Stimulated activated CD4-positive, alpha-beta T cell treated with anti-CD3 and anti-CD28 coated beads, Interleukin-4, amount 100 ng/mL, for 4 hours (primary cell): ENCODE measurements at regions not wholly inside any gene's neighbourhood (a gene's known extent, or its start where the extent isn't known, plus 50 kb on each side); places are given as distances from the start of the nearest gene placed in this dataset.

Experiments used
- DNase-seq, 2 experiments: peaks; one replicate each; pipeline ENCODE4 v3.0.0-alpha.2; 2020

DNA sequence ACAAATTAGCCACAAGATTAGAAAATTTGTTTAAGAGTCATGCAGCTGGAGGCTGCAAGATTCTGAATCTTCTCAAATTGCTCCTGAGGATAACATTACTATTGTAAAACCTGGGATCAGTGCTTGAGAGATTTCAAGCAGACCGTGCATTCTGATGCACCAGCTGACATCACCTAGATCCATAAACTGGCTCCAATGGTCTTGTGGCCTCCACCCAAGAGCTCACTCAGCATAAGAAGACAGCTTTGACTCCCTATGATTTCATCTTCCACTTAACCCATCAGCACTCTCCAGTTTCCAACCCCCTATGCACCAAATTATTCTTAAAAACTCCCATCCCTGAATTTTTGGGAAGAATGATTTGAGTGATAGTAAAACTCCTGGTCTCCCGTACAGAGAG, 1007.9 kb upstream of the TENM4 start:
- no peak for DNase-seq

DNA sequence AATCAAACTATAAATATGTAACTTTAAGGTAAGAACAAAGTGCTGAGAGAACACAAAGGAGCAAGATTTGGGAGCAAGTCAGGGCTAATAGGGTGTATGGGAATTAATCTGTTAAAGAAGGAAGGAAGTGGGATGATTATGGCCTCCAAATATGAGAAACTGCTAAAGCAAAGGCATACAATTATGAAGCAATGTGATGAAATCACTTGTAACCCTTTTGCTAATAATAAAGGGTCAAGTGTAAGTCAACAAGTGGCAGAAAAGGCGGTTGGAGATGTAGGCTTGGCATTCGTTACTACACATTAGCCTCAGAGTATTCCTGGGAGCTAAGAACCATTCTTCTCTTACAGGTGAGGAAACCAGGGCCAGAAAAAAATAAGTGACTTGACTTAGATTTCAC, 1002.3 kb upstream of the TENM4 start:
- DNase-seq, result no peak

DNA sequence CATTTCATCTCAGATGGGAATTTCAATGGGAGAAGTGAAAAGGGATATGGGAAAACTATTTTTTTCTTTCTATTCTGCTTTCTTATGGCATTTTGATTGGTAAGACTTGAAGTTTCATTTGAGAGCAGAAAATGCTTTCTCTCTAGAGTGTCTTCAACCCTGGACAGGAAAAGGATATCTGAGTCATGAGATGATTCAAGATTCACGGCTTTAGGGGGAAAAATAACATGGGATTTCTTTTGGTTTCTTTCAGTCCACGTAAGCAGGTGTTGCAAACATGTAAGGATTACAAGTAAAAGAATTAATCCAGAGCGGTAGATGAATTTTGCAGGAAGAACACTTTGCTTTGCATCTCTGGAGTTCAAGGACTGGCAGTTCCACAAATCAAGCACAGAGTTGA, 1001.0 kb upstream of the TENM4 start:
- no peak for DNase-seq

DNA sequence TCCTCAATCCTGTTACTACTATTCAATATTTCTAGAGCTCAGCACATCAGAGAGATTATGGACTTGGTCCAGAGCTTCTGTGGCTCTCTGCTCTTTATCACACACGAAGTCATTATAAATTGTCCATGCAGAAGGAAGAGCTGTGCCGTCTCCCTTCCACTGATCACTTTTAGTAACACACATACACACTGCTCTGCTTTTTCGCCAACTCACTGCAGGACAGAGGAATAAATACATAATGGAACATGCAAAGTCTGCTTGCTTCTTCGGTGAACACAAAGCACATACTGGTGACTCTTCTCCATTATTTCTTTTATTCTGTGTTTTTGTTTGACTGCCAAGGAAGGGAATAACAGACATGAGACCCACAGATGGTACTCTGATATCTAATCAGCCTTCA, 1000.0 kb upstream of the TENM4 start:
- DNase-seq, result no peak

DNA sequence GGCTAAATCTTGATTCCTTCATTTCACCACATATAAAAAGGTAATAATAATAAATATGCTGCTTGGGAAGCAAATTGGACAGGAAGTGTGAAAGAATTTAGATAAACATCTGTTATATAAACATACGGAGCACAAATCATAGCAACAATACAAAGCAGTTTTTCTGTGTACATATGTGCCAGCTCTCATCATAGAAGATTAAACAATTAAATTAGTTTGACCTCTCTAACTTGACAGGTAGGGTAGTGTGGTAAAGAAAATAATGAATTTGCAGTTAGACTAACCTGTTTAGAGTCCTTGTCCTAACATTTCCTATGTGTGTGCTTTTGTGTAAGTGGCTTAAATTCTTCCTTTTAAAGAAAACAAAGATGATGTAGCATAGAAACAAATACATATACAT, 995.7 kb upstream of the TENM4 start:
- DNase-seq, result no peak

DNA sequence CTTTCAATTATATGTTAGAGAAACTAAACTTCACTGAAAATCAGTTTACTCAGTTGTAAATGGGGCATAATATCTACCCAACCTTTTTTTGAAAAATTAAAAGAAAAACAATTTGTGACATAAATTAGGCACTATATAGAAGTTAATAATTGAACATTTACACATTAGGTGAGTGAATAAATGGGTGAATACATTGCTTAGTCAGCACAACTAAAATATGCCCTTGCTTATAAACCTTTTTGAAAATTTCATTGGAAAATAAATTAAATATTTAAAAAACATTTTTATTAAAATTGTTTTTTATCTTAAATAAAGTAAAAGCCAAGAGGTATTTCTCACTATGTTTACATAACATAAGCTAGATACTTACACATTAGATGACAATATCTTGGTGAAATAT, 994.5 kb upstream of the TENM4 start:
- DNase-seq, result no peak

DNA sequence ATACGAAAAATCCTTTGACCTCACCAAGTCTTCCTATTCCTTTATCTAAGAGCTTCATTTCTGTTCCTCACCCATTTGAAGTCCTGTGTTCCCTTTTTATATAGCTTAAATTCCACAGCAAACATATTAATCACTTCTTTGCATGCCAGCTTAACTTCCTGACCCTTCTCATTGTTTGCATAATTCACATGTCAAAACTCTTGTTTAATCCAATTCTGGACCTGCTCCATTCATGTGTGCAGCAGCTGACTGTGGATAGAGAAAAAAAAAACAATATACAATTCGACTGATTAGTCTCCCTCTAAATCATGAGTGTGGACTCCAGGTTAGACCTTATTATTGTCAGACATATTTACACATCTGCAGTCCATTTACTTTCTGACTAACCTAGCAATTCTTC, 991.2 kb upstream of the TENM4 start:
- no peak for DNase-seq

DNA sequence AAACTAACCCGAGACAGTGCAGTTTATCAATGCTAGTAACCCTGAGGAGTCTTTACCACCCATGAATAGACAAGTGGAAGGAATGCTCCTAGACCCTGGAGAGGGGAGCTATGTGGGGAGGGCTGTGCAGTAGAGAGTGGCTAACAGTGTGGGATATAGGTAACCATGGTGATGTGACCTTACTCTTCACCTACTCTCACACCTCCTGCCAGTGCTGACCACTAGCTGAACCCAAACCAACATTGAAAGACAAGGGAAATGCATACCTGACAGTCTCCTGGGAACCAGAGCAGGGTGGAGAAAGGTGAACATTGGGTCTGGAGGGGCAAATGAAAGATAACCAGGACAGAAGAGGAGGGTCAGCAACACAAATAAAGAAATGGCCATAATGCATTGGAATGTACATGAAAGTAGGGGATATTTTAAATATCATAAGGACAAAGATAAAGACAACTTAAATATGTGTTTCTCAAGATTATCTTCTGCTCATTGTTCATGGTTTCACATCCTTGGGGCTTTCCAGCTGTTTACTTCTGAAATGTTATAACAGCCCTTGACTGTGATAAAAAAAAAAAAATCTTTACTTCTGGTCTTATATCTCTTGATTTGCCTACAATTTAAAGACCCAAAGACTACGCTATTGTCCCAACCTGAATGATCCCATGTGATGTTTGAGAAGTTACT, 983.3 kb upstream of the TENM4 start:
- no peak for DNase-seq

DNA sequence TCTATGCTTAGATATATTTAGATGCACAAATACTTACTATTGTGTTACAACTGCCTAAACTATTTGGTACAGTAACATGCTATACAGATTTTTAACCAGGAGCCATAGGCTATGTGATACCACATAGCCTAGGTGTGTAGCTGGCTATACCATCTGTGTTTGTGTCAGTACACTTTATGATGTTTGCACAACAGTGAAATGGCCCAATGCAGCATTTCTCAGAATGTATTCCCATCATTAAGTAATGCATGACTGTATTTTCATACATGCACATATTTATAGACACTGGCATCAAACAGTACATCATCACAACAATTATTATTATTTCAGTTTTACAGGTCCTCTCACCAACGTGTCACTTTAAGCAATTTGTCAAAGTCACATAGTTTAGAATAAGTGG, 979.5 kb upstream of the TENM4 start:
- DNase-seq, result no peak

DNA sequence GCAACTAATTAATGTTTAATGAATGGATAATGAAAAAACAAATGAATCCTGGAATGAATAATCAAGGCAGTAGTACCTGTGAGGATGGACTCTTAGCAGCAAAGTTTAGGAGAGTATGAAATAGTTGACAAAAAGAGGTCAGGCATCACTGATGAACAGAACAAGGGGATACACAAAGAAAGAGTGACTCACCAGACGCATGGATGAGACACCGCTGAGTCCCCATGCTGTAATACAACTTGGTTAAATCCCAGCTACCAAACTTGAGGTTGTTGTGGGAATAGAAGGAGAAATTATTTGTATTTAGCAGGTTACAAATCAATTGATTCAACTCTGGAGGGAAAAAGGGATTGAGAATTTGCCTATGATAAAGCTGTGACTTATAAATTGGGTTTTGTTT, 976.9 kb upstream of the TENM4 start:
- DNase-seq, result no peak

DNA sequence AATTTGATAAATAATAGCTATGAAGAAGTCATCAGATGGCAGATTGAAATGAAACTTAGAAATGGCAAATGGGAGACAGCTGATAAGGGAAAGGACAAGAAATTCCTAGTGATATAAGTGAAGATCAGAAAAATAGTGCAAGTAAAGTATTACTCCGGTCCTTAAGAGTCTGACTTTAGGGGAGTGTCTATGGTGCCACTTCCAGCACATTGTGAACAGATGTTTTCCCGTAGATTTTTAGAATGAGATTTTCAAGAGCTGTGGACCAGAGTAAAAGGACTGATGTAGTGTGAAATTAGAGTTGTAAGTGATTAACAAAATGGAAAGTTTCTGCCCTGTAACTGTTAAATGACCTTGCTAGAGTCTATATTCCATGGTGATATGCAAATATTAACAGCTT, 974.8 kb upstream of the TENM4 start:
- no peak for DNase-seq

DNA sequence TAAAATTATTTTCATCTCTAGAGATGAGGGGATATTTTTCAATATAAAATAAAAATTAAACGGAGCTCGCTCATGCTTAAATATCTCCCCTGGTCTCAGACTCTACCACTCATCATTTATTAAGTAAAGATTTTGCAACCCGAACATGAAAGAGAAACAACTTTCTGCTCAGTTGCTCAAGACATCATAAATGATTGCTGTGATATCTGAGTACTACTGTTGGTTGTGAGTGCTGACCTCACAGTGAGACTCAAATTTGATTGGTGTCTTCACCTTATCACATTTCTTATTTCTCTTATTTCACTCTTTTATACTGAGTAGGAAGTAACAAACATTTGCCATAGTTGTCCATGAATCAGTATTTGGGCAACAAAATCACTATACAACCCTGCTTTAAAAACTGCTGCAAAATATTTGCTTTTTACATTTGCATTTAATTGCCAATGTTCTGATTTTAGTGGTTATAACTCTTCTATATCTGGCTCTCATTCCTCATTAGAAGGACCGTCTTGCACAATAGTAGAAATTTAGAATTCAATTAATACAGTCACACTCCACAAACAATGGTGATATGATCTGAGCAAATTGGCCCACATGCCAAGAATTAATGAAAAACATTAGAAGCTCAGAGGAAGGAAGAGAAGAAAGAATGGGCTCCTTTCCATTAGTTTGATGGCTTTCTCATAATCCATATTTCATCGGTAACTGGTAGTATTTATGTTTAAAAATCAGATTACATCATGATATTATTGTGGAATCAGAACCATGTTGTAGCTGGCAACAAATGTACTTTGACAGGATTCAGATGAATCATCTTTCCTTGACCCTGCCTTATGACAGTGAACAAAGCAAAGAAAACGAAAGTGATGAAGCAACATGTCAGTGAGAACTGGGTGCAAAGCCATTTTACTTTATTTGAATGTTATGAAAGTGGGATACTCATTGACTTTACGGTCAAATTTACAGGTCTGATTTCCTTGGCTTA, 973.6 kb upstream of the TENM4 start:
- no peak for DNase-seq

DNA sequence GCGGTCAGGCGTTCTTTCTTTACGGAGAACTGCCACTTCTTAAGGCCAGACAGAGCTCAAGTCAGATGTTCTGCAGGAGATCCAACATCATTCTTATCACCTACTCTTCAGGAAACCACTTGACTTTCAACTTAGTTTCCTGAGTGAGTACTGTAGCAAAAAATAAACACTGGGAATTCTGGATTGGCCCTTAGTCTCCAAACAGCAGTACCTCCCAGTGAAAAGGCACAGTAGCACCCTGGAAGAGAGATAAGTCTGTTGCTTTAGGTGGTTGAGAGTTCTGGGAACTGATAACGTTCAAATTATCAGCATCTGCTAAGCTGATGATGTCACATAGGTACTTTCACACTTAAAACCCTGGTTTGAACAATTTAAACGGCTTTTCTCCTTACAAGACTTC, 971.8 kb upstream of the TENM4 start:
- DNase-seq, result no peak

DNA sequence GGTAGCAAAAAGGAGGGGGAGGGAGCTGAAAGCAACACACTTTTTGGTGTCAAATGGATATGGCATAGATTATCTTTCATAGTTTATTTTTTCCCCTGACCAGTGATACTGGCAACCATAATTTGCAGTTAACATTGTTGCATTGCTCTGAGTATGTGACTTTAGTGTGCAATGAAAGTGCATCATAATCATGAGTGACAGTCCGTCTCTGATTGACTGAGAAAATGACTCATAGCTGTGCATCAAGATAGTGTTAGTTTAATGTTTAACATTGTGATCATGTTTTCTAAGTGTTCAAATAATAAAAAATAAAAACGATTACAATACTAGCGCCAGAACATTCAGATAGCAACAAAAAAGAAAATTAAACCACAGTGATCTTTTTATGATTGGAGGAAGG, 952.4 kb upstream of the TENM4 start:
- no peak for DNase-seq

DNA sequence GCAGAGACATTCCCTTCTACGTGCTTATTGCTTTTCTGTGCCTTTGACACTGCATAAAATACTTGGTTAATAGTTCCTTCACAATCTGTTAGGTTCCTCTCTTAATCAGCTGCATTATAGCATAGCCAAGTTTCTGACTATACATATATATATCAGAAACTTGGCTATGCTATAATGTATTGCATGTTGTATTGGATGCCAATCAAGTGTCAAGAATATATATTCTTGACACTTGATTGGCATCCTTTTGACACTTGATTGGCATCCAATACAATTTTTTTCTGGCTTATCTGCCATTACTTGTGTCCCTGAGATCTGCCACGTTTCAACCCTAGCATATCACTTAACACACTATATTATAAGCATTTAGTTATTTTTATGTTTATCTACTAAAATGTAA, 949.7 kb upstream of the TENM4 start:
- no peak for DNase-seq

DNA sequence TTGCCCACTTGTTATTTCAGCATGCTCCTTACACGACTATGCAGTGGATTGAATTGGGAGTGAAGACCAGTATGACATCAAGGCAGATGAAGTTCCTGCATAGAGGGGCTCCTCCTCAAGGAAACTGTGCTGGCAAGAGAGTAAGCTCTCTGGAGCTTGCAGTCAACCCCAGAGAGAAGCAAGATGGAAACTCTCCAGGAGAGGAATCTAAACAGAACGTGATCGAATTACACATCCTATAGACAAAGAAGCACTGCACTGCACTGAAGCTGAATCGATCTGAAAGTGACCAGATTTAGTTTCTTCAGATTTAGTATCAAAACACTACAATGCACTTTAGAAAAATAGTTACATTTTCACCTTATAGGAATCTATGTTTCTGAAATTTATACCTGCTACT, 947.7 kb upstream of the TENM4 start:
- no peak for DNase-seq

DNA sequence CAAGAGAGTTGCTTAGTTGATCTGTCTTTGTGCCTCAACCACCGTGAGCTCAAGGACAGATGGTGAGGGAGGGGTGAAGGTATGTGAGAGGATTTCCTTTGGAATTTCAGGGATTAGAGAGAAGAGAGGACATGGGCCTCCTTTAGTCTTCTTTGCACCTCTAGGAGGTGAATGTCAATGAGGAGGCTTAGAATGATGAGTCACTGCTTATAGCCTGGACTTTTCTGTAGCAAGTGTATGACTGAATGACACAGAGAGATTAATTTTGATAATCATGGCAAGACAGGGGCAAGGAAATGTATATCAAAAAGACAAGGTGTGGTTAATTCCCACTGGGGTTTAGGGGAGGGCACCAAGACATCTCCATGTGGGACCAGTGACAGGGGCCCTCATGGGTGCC, 947.3 kb upstream of the TENM4 start:
- DNase-seq, result no peak

DNA sequence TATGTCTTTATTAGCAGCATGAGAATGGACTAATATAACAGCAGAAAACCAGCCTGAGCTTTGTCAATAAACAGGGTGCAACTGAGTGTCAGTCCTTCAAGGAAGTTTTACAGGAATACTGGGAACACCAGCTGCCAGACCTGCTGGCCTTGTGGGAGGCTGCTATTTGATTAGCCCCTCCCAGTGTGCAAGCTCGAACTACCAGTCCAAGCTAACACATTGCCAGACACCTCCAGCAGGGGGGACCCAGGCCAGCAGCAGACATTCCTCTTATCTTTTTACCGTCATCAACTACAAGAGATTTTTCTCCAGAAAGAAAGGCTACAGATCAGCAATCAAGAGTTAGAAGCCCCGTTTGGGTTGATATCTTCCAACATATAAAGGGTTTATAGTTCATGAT, 942.8 kb upstream of the TENM4 start:
- DNase-seq, result no peak

DNA sequence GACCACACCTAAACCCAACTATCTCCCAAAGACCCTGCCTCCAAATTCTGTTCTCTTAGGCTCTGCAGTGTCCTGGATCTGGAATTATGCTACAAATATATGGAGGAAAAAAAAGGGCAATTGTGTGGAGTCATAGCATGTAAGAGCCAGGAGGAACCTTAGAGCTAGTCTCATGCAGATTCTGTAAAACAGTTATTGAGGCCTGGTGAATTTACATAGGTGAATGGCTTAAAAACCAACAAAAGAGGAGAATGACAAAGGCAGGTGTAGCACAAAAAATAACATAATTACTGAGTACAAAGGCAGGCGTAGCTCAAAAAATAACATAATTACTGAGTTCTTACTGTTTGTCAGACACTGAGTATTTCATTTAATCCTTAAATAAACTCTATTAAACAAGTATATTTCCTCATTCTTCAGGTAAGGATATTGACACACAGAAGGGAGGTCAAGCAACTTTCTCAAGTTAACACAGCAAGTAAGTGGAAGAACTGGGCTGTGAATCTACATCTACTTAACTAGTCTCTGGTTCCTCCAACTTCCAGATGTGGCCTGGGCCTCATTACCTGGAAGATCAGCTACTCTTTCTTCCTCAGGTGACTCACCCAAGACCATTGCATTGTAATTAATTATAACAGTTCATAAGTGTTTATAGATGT, 938.9 kb upstream of the TENM4 start:
- DNase-seq, result no peak

DNA sequence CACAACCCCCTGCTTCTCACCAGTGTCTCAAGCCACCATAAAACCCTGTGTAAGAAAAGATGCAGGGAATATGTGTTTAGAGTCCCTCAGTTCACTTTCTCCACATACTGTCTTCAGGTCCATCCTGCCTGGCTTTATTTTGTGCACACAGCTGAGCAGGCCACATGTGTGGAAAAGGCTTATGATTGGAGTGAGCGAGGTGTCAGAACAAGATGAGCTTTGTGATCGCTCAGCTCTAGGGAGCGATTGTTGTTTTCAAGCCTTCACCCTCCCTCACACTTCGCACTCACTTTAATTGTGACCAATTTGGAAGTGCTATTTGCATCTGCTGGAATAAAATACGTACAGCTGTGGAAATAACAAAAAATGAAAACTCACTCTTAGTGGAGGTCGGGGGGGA, 931.1 kb upstream of the TENM4 start:
- no peak for DNase-seq

DNA sequence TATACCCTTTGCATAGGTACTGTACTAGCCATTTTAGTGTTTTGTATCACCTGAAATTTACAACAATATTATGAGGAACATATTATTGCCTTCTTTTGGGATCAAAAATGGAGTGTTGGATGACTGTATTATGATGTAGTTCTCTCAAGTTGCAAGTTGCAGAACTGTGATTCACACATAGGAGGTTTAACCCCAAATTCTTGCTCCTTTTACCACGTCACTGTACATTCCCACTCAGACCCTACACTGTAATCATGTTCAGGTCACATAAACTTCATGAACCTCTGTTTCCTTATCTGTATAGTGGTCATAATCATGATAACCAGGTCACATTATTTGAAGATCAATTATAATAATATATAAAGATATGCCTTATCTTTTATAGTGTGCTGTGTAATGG, 925.1 kb upstream of the TENM4 start:
- DNase-seq, result no peak

DNA sequence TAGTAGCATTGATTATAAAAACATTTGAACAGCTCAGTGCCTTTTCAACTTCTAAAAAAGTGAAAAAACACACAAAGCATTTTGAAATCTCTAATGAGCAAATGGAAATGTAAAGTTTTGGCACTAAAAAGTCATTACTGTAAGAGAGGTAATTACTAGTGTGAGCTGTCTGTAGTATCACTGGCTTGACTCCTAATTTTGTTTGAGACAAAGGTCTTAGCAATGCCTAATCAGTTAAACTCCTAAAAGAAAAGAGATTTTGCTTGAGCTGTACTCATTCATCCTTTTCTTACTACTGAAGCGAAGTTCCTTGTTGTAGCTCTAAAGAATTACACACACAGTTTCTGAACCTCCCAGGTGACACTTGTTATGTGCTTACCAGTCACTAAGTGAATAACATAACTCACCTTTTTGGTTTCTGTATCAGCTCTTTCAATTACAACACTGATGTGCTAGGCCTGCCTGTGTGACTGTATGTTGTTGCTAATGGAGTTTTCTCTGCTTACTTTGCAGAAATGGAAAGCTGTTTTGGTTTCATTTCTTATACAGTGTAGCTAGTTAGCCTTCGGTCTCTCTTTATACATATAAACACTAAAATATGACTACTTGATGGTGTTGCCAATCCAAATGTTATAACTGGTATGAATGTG, 924.4 kb upstream of the TENM4 start:
- DNase-seq, result no peak

DNA sequence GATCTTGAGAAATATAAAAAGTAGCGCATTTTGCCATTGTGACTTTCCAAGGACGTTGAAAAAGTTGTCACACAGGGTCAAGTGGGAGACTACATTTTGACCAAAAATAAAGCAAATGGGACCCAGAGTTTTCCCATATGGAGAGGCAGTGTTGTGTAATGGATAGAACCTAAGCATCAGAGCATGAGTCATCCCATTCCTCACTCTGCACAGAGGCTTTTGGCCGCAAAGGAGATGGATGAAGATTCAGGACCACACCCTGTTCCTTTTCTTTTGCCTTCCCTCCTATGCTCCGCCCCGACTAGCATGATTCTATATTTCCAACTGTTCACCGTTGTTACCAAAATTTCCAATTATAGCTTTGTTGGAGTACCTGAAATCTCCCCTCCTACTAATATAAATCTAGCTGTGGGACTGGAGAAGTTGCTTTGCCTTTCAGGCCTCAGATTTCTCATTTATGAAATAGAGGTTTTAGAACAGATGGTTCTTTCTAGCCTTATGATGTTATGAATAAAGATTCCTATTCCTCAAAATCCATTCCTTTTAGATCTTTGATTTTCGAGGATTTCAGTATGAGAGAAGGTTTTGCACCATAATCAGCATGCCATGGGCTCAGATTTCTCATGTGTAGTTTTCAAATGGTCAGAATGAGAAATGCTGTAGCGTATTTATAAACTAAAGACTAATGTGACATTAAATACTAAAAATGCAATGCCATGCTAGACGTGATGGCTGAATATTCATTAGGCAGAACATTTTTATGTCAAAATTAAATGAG, 921.9 kb upstream of the TENM4 start:
- no peak for DNase-seq
